Loucy (cell line): ENCODE measurements at regions not wholly inside any gene's neighbourhood (a gene's known extent, or its start where the extent isn't known, plus 50 kb on each side); places are given as distances from the start of the nearest gene placed in this dataset.

Experiments used
- EZH2phosphoT487 ChIP-seq: fragments of 200-600 bp; IDR thresholded peaks from 2 replicates; pipeline ENCODE4 v1.6.1; 2018; ENCODE audit warnings: antibody characterized with exemption, mild to moderate bottlenecking, moderate library complexity, borderline replicate concordance
- TF ChIP-seq, protein P1 (sequence below): fragments of 200-600 bp; sonication (generic); conservative IDR thresholded peaks from 2 replicates; pipeline ENCODE4 v1.5.1; 2014; ENCODE audit warnings: mild to moderate bottlenecking, antibody characterized with exemption, low read length

DNA sequence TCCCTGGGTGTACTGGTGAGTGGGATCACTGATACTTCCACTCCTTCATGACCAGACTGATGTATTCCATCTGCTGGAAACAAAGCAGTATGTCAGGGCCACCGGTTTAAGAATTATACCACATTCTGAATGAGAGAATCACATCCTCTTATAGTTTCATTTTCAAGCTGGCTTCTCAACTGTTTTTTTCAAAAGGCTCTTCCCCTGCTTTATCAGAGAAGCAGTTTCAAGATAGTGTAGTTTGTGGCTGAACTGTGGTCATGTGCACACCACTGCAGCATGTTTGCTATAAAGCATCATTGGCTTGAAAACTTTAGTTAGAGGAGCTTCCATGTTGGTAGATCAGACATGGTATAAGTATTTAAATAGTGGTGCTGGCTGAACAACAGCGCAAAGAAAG is 450.5 kb upstream of the CDH10 start:
- TF ChIP-seq, protein P1, sequence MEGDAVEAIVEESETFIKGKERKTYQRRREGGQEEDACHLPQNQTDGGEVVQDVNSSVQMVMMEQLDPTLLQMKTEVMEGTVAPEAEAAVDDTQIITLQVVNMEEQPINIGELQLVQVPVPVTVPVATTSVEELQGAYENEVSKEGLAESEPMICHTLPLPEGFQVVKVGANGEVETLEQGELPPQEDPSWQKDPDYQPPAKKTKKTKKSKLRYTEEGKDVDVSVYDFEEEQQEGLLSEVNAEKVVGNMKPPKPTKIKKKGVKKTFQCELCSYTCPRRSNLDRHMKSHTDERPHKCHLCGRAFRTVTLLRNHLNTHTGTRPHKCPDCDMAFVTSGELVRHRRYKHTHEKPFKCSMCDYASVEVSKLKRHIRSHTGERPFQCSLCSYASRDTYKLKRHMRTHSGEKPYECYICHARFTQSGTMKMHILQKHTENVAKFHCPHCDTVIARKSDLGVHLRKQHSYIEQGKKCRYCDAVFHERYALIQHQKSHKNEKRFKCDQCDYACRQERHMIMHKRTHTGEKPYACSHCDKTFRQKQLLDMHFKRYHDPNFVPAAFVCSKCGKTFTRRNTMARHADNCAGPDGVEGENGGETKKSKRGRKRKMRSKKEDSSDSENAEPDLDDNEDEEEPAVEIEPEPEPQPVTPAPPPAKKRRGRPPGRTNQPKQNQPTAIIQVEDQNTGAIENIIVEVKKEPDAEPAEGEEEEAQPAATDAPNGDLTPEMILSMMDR: no peak
- no peak for TF ChIP-seq EZH2phosphoT487
